ACHN (cell line): ENCODE measurements at regions not wholly inside any gene's neighbourhood (a gene's known extent, or its start where the extent isn't known, plus 50 kb on each side); places are given as distances from the start of the nearest gene placed in this dataset.
"Not testable (repeated sequence)": the region's sequence is repeated elsewhere in the genome, so short reads cannot be mapped to it uniquely, and the experiment has no call there.

Experiments
- DNase-seq: peaks from one replicate; pipeline ENCODE4 v3.0.0-alpha.2; 2015
- in situ Hi-C: cut with HindIII; loops from 2 replicates; pipeline ENCODE4 v1.10.0; 2017; ENCODE audit warnings: low sequenced_read_pairs, low pct_ligation_motif_present, low pct_unique_long_range_greater_than_20kb

DNA sequence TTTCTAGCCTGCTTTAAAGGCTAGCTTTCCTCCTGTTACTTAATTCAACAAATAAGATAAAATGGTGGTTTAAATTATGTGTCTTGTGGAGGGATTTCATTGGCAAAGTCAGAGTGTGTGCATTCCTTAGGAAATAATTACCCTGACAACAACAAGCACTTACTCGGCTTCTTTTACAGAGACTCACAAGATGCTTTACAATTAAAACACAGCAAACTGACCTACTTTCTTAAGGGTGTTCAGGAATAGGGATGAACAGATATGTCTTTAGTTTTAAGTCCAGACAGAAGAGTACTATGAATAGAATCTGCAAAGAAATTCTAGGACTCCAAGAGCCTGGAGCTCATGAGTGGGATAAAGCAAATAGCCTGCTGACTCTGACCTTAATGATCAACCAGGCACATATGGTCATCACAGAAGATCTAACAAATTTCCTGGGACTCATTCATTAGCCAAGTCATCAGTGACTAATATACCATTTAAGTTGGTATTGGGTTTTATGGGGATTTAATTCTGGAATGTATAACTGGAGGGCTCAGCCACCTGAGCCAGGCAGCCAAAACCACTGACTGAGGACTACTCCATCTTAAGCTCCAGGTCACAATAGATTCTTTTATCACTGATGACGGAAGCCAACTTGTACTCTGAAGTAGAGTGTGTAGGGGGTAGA, 161.8 kb upstream of the RIMS1 start:
- in situ Hi-C loops: no loop called here
- DNase-seq: no peak

DNA sequence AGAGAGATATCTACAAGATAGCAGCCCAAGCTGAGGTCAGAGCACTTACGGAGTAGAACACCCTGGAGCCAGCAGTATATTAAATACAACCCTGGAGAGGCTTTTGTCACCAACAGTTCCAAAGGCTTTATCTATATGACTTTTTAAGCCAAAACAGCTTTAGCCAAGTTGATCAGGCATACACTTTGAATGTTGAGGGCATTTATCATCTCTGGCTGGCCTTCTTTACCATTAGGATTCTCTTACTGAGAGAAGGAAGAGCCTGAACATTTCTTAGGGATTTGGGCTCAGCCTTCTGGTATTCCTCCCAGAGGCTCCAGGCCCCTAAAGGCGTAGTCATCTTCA, 161.3 kb upstream of the RIMS1 start:
- no peak for DNase-seq
- in situ Hi-C loops: no loop called here

GRCh38 chr6:71726121-71726520, 160.2 kb upstream of the RIMS1 start:
- no peak for DNase-seq
- in situ Hi-C loops: no loop called here

GRCh38 chr6:71727632-71728294, 158.6 kb upstream of the RIMS1 start:
- no peak for DNase-seq
- in situ Hi-C loops: no loop called here

DNA sequence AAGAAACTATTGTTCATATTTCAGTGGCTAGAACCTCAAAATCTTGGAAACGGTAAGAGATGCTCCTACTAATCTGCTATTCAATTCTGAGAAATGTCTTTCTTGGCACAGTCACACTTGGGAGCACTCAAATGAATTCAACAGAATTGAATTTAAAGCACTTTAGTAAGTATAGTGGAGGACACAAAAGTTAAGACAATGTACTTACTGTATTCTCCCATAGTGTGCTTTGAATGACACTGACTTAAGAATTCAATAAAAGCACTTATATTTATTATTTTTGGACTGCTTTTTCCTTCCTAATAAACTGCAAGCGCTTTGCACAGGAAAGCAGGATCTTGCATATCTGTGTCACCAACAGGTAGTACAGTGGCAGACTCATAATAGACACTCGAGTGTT, 156.1 kb upstream of the RIMS1 start:
- no peak for DNase-seq

GRCh38 chr6:71733970-71734899, 152.1 kb upstream of the RIMS1 start:
- DNase-seq: no peak
- in situ Hi-C loops: no loop called here

More for the DNA sequence above, 156.1 kb upstream of the RIMS1 start:
- in situ Hi-C loops: no loop called here

DNA sequence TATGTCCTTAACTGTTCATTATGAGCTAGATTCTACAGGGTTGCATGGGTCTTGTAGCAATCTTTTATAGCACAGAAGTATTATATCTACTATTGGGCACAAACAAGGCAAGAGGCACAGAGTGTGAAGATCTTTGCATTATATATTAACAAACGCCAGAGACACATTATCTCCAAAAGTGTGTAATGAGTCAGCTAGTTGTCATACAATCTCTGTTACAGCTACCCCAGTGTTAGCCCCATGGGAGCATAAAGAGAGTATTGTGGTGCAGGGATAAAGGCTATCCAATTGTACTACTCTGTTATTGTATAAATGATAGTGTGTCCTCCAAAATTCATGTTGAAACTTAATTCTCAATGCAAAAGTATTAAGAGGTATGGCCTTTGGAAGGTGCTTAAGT, 148.4 kb upstream of the RIMS1 start:
- no peak for DNase-seq
- in situ Hi-C loops: no loop called here

DNA sequence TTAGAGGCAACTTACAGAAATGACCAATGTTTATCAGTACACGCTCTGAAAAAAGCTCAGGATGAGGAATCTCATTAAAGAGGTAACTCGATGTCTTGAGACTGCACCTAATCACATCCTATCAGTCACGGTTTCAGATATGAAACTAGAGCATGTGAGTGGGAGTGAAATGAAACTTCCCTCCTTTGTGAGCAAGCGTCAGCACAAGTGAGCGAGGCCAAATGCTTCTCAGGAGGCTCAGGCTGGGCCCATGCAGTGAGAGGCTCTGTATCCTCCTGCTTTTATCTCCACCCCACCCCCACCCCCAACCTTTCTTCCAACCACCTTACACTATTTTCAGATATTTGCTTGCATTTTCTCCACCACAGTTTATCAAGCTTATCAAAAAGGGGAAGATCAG, 140.8 kb upstream of the RIMS1 start:
- in situ Hi-C loops: no loop called here
- no peak for DNase-seq

- in situ Hi-C loops: no loop called here
- DNase-seq: no peak
These were observed 120.1 kb upstream of the RIMS1 start for GRCh38 chr6:71766146-71766760.

- in situ Hi-C loops: no loop called here
- DNase-seq: no peak
These were observed 119.6 kb upstream of the RIMS1 start for GRCh38 chr6:71766796-71767195.

DNA sequence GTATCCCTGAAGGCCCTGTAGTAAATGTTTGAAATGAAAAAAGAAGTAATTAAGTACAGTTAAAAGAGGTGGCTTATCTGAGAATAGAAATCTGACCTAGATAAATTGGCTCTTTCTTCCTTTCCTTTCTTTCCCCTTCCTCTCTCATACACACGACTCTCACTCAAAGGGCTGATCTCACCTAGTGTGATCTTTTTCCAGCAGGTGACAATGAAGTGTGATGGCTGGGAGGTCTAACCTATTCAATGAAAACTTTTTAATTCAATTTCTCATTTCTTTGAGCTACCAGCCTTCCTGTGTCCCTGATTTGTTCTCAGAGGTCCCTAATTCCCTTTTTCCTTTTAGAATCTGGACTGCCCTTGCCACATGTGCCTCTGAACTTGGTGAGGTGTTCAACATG, 118.0 kb upstream of the RIMS1 start:
- in situ Hi-C loops: no loop called here
- DNase-seq: no peak

- no peak for DNase-seq
- in situ Hi-C loops: no loop called here
These were observed 77.5 kb upstream of the RIMS1 start for GRCh38 chr6:71808865-71809264.

- in situ Hi-C loops: no loop called here
- no peak for DNase-seq
These were observed 75.5 kb upstream of the RIMS1 start for GRCh38 chr6:71810880-71811279.

- no peak for DNase-seq
- in situ Hi-C loops: no loop called here
These were observed 63.7 kb upstream of the RIMS1 start for GRCh38 chr6:71822625-71823024.

GRCh38 chr6:71832110-71832764, 54.1 kb upstream of the RIMS1 start:
- in situ Hi-C loops, DNase-seq: not testable (repeated sequence)
